GM23248 (cell line): ENCODE measurements at regions not wholly inside any gene's neighbourhood (a gene's known extent, or its start where the extent isn't known, plus 50 kb on each side); places are given as distances from the start of the nearest gene placed in this dataset.

Source experiments
- EZH2 ChIP-seq: fragments of 200-600 bp; sonication (generic); IDR thresholded peaks from 2 replicates; pipeline ENCODE4 v1.6.1; 2018; ENCODE audit warnings: antibody characterized with exemption, mild to moderate bottlenecking; ENCODE audit not compliant: insufficient read depth, poor library complexity, severe bottlenecking
- EZH2phosphoT487 ChIP-seq: fragments of 200-600 bp; sonication (generic); IDR thresholded peaks from 2 replicates; pipeline ENCODE4 v1.6.1; 2018; ENCODE audit warnings: antibody characterized with exemption, moderate library complexity, mild to moderate bottlenecking, low read depth; ENCODE audit not compliant: insufficient read depth

DNA sequence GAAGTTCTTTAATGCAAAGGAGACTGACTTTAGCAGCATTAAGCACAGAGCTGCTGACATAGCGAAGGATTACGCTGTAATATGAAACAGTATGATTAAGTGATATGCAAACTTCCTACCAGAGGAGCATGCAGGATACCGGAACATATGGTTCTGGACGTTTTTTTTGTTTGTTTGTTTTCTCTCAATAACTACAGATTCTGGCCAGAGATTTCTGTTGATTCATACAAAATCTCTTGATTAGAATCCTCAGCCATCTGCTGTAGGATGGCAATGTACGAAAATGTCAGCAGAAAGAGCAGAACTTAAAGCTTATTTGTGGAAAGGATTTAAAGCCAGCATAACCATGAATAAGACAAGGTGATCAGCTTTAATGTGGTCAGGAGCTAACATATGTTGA is 970.7 kb downstream of the KCNT2 start:
- TF ChIP-seq EZH2: no peak
- no peak for TF ChIP-seq EZH2phosphoT487
